NCI-H128 (cell line): ENCODE measurements at regions not wholly inside any gene's neighbourhood (a gene's known extent, or its start where the extent isn't known, plus 50 kb on each side); places are given as distances from the start of the nearest gene placed in this dataset.
"Not testable (repeated sequence)": the region's sequence is repeated elsewhere in the genome, so short reads cannot be mapped to it uniquely, and the experiment has no call there.

Experiments used
- DNase-seq: peaks from one replicate; lab custom pipeline; 2025; ENCODE audit not compliant: unreplicated experiment; lab: John Stamatoyannopoulos, UW

DNA sequence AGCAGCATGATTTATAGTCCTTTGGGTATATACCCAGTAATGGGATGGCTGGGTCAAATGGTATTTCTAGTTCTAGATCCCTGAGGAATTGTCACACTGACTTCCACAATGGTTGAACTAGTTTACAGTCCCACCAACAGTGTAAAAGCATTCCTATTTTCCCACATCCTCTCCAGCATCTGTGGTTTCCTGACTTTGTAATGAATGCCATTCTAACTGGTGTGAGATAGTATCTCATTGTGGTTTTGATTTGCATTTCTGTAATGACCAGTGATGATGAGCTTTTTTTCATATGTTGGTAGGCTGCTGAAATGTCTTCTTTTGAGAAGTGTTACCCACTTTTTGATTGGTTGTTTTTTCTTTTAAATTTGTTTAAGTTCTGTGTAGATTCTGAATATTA is 245.2 kb downstream of the SYT10 start:
- not testable (repeated sequence) for DNase-seq

DNA sequence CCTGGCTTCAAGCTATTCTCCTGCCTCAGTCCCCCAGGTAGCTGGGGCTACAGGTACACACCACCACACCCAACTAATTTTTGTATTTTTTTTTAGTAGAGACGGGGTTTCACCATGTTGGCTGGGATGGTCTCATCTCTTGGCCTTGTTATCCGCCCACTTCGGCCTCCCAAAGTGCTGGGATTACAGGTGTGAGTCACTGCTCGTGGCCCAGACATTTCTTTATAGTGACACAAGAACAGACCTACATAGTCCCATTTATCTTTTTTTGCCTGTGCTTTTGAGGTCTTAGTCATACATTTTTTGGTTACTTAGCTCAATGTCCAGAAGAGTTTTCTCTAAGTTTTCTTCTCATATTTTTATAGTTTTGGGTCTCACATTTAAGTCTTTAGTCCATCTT is 247.4 kb downstream of the SYT10 start:
- DNase-seq = no peak

DNA sequence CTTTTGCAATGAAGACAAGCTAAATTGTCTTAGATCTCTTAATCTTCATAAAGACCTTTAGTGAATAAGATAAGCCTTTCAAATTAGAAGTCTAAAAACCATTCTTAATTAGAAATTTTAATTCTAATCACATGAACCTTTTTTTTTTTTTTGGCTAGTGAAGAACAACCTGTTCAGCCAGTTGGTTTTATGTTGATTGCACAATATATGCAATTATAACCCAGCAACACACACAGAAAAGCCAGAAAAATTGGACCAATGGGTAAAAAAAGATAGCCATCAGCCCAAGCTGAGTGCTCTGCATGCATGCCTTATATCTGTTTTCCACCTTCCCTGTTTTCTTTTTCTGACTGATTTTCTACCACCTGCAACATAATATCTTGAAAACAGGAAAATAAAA is 252.2 kb downstream of the SYT10 start:
- DNase-seq = no peak

DNA sequence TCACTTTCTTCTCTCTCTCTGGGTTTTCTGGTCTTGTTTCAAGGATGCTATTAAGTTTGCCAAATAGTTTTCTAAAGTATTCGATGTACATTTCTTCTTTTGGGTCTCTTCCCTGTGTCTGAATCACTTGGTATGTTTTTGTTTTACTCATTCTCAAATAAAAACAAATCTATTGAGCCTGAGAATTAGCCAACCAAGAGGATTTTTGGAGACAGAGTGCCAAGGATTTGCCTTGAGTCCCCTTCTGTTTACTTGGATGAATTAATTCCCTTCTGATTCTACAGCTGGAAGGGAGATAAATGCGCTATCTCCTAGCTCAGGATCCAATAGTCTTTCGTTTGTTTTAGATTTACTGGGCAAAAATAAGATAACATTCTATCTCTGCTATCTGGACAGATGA is 255.5 kb downstream of the SYT10 start:
- DNase-seq = no peak

DNA sequence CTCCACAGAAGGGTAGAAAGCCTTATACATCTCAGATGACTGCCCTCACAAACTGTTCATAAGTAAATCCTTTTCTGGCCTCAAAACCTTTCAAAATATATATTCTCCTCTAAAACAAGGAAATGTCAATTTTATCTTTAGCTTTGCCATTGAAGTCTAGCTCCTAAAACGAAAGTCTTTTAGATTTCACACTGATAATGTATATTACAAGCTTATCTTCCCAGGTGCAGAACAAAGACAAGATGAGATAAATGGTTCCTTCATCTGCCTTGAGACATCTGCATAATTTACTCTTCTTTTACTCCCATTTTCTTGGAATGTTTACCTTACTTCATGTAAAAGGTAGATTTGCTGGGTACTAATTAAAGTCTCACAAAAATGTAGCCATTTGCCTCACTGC is 257.1 kb downstream of the SYT10 start:
- no peak for DNase-seq

DNA sequence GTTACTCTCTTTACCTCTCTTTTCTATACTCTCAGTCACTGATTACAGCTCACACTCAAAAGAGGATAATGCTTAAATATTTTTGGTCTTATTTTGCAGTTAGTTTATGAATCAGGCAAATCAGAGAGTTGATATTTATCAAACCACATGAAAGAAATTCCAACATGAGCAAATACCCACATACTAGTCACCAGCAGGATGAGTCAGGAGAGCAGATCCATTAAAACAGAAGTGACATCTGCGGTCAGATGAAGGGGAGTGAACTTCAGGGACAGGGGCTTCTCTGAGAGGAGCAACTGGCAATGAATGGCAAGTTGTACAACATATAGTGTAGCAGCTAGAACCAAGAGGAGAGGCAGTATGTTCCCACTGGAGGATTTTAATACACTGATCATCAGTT is 258.7 kb downstream of the SYT10 start:
- DNase-seq = no peak

DNA sequence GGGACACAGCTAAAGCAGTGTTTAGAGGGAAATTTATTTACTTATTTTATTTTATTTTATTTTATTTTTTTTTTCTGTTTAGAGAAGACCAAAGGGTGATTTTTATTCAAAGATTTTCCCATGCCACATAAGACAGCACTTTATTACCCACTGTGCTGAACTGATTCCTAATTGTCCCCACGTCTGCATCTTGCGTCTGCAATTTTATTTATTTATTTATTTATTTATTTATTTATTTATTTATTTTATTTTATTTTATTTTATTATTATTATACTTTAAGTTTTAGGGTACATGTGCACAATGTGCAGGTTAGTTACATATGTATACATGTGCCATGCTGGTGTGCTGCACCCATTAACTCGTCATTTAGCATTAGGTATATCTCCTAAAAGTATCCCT is 269.7 kb upstream of the PKP2 start:
- DNase-seq = not testable (repeated sequence)

DNA sequence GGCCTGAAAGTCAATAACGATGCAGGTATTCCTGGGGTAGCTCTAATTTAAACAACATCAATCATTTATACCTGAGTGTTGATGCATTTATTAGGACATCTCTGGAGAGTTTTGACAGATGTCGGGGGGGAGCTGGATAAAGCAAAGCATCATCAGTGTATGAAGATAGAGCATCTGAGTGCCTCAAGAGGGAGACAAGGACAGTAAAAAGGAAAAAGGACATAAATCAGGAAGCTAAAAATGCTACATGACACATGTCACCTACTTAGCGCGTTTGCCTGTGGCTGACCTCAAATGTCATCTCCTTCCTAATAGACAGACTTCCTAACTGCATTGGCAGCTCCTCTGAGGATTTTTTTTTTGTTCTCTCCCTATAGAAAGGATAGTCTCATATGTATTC is 259.5 kb upstream of the PKP2 start:
- no peak for DNase-seq

DNA sequence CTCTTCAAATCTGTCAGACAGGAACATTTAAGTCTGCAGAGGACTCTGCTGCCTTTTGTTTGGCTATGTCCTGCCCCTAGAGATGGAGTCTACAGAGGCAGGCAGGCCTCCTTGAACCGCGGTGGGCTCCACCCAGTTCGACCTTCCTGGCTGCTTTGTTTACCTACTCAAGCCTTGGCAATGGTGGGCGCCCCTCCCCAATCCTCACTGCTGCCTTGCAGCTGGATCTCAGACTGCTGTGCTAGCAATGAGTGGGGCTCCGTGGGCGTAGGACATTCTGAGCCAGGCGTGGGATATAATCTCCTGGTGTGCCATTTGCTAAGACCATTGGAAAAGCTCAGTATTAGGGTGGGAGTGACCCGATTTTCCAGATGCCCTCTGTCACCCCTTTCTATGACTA is 250.7 kb upstream of the PKP2 start:
- not testable (repeated sequence) for DNase-seq

DNA sequence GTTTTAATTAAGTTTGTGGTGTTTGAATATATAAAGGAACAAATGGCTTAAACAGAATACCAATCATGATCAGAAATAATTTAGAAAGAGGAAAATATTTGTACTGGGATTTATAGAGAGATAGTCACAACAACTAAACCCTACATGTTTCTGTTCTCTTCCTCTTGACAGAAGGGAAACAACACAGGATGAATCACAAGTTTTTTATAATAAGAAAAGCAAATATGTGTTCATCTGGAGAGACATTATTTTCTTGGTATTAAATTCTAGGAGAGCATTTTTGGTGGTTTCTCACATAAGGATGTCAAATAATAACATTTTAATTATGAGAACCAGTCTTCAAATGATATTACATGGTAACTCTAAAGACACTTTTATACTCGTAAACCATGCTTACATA is 232.9 kb upstream of the PKP2 start:
- no peak for DNase-seq

DNA sequence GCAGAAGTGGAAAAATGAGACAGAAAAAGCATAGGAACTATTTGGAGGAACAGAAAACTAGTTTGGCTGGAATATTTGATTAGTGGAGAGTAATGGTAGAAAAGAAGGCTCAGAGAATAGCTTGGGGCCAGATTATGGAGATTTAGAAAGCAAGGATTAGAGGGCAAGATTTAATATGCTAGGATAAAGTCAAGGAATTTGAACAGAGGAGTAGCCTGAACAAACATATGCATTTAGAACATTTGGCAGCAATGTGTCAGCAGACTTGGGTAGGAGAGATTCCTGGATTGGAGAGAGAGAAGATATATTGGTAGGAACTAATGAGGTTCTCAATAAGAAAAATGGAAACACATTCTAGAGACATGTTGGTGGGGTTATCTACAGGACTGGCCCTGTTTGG is 229.2 kb upstream of the PKP2 start:
- no peak for DNase-seq

DNA sequence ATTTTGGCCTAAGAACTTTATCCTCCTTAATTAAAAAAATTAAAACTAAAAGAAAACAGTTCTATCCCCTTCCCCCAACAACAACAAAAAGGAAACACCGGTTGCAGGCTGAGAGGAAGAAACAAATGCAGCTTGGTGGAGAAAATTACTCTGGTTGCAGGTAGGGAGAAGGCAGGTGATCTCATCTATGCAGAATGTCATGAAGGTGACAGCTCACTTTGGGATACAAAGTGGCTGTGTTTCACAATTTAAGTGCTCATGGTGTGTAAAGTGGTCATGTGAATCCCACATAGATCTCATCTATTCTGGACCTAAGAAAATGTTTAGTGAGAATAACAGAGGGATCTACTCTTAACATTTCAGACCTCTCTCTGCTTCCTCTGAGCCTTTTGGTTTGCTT is 219.7 kb upstream of the PKP2 start:
- no peak for DNase-seq

DNA sequence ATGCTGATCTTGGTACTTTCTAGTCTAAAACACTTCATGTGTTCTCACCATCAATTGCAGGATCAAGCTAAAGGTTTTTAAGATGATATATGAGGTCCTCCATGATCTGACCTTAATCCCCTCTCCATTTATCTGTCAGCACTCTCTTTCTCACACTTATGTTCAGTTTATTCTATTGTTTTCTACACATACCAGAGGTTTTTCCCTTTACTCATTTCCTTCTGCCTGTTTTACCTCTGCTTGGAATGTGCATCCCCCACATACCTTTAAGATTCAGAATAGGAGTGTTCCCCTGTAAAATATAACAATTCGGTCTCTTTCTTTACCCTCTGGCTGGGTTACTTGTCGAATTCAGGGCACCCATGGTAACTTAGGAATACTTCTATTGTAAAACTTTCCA is 219.1 kb upstream of the PKP2 start:
- DNase-seq = no peak

DNA sequence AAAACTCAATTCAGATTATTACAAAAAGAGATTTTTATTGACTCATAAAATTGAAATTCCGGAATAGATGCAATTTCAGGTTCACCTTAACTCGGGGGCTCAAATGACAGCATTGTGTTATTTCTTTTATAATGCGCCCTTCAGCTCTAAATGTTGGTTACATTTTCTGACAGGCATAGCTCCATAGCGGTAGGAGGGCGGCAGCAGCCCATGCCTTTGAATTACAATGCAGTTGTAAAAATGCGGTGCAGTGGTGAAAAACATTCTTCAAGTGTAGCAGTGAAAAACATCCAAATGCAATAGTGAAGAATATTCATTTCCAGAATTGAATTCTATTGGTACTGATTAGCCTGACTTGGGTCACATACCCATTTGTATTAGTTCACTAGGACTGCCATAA is 215.3 kb upstream of the PKP2 start:
- no peak for DNase-seq

DNA sequence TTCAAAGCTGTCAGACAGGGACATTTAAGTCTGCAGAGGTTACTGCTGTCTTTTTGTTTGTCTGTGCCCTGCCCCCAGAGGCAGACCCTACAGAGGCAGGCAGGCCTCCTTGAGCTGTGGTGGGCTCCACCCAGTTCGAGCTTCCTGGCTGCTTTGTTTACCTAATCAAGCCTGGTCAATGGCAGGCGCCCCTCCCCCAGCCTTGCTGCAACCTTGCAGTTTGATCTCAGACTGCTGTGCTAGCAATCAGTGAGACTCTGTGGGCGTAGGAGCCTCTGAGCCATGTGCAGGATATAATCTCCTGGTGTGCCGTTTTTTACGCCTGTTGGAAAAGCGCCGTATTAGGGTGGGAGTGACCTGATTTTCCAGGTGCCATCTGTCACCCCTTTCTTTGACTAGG is 211.2 kb upstream of the PKP2 start:
- DNase-seq = not testable (repeated sequence)

DNA sequence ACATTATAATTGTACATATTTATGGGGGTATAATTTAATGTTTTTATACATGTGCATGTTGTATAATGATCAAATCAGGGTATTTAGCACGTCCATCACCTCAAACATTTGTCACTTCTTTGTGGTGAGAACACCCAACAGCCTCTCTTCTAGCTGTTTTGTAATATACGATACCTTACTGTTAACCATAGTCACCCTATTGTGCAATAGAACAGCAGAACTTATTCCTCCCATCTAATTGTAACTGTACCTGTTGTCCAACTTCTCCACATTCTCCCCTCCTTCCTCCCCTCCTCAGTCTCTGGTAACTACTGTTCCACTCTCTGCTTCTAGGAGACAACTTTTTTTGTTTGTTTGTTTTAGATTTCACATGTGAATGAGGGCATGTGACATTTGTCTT is 197.0 kb upstream of the PKP2 start:
- DNase-seq = no peak

DNA sequence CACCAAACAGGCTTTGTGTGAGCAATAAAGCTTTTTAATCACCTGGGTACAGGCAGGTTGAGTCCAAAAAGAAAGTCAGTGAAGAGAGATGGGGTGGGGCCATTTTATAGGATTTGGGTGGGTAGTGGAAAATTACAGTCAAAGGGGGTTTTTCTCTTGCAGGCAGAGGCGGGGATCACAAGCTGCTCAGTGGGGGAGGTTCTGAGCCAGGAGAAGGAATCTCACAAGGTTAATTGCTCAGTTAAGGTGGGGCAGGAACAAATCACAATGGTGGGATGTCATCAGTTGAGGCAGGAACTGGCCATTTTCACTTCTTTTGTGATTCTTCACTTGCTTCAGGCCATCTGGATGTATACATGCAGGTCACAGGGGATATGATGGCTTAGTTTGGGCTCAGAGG is 191.3 kb upstream of the PKP2 start:
- not testable (repeated sequence) for DNase-seq

DNA sequence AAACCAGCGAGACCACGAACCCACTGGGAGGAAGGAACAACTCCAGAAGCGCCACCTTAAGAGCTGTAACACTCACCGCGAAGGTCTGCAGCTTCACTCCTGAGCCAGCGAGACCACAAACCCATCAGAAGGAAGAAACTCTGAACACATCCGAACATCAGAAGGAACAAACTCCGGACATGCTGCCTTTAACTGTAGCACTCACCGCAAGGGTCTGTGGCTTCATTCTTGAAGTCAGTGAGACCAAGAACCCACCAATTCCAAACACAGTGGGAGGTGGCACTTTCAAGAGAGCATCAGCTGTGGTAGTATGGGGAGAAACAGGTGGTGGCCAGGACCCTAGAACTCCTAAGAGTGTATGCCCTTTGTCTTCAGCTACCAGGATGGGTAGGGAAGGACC is 179.8 kb upstream of the PKP2 start:
- not testable (repeated sequence) for DNase-seq

DNA sequence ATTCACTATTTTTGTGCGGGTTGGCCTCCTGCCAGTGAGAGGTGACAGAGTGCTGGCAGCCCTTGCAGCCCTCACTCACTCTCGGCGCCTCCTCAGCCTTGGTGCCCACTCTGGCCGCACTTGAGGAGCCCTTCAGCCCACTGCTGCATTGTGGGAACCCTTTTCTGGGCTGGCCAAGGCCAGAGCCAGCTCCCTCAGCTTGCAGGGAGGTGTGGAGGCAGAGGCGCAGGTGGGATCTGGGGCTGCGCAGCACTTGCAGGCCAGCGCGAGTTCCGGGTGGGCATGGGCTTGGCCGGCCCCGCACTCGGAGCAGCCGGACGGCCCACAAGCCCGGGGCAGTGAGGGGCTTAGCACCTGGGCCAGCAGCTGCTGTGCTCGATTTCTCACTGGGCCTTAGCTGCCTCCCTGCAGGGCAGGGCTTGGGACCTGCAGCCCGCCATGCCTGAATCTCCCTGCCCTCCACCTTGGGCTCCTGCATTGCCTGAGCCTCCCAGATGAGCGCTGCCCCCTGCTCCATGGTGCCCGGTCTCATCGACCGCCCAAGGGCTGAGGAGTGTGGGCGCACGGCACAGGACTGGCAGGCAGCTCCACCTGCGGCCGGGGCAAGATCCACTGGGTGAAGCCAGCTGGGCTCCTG is 178.7 kb upstream of the PKP2 start:
- DNase-seq = not testable (repeated sequence)

DNA sequence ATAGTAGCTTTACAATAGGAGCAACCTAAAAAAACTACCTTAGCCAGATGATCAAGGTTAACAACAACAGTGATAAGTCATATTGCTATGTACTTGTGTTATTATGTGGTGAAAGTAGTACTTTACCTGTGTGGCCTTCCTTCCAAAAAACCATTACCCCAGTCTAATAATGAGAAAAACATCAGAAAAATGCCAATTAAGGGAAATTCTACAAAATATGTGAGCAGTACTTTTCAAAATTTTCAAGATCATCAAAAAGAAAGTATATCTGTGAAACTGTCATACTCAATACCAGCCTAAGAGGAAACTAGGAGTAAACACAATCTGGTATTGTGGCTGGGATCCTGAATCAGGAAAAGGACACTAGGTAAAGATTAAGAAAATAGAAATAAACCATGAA is 165.3 kb upstream of the PKP2 start:
- DNase-seq = no peak

DNA sequence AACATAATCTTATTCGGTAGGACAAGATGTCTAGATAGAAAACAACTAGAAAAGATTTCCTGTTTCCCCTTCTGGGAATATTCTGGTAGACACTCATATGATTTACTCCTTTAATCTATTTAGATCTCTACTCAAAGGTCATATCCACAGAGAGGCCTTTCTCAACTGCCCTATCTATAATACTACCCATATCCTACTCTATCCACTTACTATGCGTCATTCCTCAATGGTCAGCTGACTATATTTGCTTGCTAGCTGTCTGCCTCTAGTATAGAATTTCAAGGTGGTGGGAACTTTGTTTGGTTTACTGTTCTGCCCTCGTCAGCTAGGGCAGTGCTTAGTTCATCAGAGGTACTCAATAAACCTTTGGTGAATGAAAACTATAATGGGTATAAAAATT is 157.8 kb upstream of the PKP2 start:
- no peak for DNase-seq

DNA sequence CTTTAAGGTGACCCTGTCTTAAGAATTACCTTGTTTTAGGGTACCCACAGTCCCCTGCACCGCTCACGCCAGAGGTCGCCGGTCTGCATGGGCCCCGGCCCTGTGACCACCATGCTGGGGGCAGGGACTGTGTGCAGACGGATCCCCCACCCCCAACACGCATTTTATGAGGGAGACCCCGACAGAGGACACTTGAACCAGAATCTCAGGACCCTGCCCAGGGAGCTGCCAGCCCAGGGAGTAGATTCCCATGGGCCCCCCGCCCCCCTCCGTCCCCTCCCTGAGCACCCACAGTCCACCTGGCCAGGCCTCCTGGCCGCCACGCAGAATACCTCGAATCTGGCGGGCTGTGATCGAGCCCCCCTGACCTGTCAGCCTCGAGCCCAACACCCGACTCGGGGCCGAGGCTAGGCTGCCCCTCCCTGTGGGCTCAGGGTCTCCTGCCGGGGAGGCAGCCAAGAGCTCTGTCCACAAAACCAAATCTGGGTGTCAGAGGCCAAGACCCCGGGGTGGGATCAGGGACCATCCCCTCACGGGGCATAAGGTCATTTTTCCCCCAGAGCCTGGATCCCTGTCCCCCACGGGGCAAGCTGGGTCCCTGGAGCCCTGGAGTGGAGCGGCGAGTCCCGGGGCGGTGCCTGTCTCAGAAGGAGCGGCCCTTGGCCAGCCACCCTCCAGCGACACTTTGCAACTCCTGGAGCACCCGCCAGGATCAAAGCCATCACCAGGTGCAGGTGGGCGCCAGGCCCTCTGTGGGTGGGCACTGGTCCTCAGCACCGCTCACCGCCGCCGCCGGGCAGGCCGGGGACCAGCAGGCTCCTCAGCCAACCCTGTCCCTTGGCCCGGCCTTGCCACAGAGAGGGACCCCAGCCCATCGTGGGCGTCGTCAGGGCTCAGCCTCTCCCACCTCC is 155.8 kb upstream of the PKP2 start:
- DNase-seq = no peak

DNA sequence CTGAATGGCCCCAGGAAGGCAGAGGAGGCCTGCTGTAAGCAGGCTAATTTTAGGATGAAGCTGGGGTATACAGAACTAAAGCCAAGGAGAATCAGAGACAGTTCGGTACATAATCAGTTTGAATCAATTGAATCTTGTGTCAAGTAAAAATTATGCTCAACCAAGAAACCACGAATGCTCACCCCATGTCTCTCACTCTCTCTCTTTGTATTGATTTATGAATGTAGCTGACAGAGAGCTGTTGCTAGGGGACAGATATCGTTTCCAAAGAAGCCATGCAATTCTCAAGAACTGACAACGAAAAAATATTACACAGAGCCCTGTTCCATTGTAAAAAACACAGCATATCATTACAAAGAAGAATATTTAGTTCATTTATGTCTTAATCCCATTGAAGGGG is 151.1 kb upstream of the PKP2 start:
- no peak for DNase-seq
